Peyer's patch (tissue), 4 donors: ENCODE measurements at regions not wholly inside any gene's neighbourhood (a gene's known extent, or its start where the extent isn't known, plus 50 kb on each side); places are given as distances from the start of the nearest gene placed in this dataset.
"Not testable (repeated sequence)": the region's sequence is repeated elsewhere in the genome, so short reads cannot be mapped to it uniquely, and the experiment has no call there.

ENCODE experiments used
- DNase-seq, 3 donors: peaks; one replicate each; pipeline ENCODE4 v3.0.0-alpha.2; 2017 to 2019
- H3K27ac ChIP-seq, 4 donors: fragments of 200-600 bp; sonication (generic); one replicate each; pipeline ENCODE4 v1.5.1; 2016 to 2019
- H3K27me3 ChIP-seq, 2 donors: fragments of 200-600 bp; sonication (generic); one replicate each; pipeline ENCODE4 v1.5.1; 2019
- H3K36me3 ChIP-seq, 3 donors: fragments of 200-600 bp; sonication (generic); one replicate each; pipeline ENCODE4 v1.5.1; 2016 to 2019
- H3K4me1 ChIP-seq, 4 donors: fragments of 200-600 bp; sonication (generic); one replicate each; pipeline ENCODE4 v1.5.1; 2016 to 2019
- H3K4me3 ChIP-seq, 4 donors: fragments of 200-600 bp; sonication (generic); 1 replicate in 3 of 4; 2 replicates in 1 of 4; pipeline ENCODE4 v1.5.1; 2016 to 2019; ENCODE audit warnings: mild to moderate bottlenecking in 1 of 4
- H3K9me3 ChIP-seq, 4 donors: fragments of 200-600 bp; sonication (generic); one replicate each; pipeline ENCODE4 v1.5.1; 2016 to 2019; ENCODE audit warnings: mild to moderate bottlenecking in 1 of 4
- CTCF ChIP-seq, 6 experiments: fragments of 450-650 bp in 4 of 6; fragments of 200-600 bp in 2 of 6; sonication (generic) in 1 of 6; IDR thresholded peaks; one replicate each; pipeline ENCODE4 v1.5.1; 2017 to 2019; ENCODE audit warnings: antibody characterized with exemption in 6 of 6, mild to moderate bottlenecking in 3 of 6, moderate library complexity in 1 of 6
- POLR2A ChIP-seq, 2 donors: fragments of 450-650 bp; IDR thresholded peaks; one replicate each; pipeline ENCODE4 v1.5.1; 2017; ENCODE audit warnings: antibody characterized with exemption in 2 of 2, mild to moderate bottlenecking in 2 of 2, moderate library complexity in 2 of 2
- small RNA-seq, 2 donors: library from RNA; depleted of rRNA; stranded (forward); fragments of <200 nt; gene quantifications; one replicate each; pipeline ENCODE3, GENCODE V24; 2016

- Histone ChIP-seq H3K4me1 (peaks cover 0 to 11% (median 9%) of the 10 kb centered on the region in 4 donors), H3K4me3 (no peak overlapping the region), H3K36me3 (no peaks in the 10 kb centered on the region), H3K27me3 (peaks cover 0 to 7% of the 10 kb centered on the region in 2 donors), H3K27ac (no peak overlapping the region), H3K9me3 (no peaks in the 10 kb centered on the region)
- TF ChIP-seq CTCF (IDR thresholded peaks at IDR 0.05) (no peak), POLR2A (IDR thresholded peaks at IDR 0.05) (no peak)
- DNase-seq: no peak
Measured at GRCh38 chr12:62194616-62195015, 65.6 kb upstream of the USP15 start.

- no peak for TF ChIP-seq POLR2A (IDR thresholded peaks at IDR 0.05)
- TF ChIP-seq CTCF (IDR thresholded peaks at IDR 0.05): no peak
- peaks cover 0 to 2% of the 10 kb centered on the region in 2 donors for H3K27me3 ChIP-seq
- DNase-seq: no peak
- no peak overlapping the region for H3K27ac ChIP-seq
- H3K36me3 ChIP-seq: no peaks in the 10 kb centered on the region
- peaks cover 0 to 2% (median 0%) of the 10 kb centered on the region in 4 donors for H3K9me3 ChIP-seq
- no peak overlapping the region for H3K4me3 ChIP-seq
- H3K4me1 ChIP-seq: peaks cover 0 to 9% (median 9%) of the 10 kb centered on the region in 4 donors
Measured at GRCh38 chr12:62196146-62196545, 64.1 kb upstream of the USP15 start.

- H3K36me3 ChIP-seq, H3K27ac ChIP-seq, H3K4me1 ChIP-seq: not testable (repeated sequence)
Measured at GRCh38 chr12:62202861-62203260, 57.3 kb upstream of the USP15 start.

GRCh38 chr12:62205346-62205745, 54.9 kb upstream of the USP15 start:
- Histone ChIP-seq H3K27me3 (no peaks in the 10 kb centered on the region), H3K9me3 (peaks cover 0 to 3% (median 0%) of the 10 kb centered on the region in 4 donors), H3K4me3 (no peak overlapping the region), H3K4me1 (no peaks in the 10 kb centered on the region), H3K27ac (no peak overlapping the region), H3K36me3 (no peaks in the 10 kb centered on the region)
- no peak for DNase-seq
- TF ChIP-seq CTCF (IDR thresholded peaks at IDR 0.05) (no peak), POLR2A (IDR thresholded peaks at IDR 0.05) (no peak)

More at GRCh38 chr12:62202861-62203260, 57.3 kb upstream of the USP15 start:
- H3K9me3 ChIP-seq, DNase-seq, H3K4me3 ChIP-seq, H3K27me3 ChIP-seq: not testable (repeated sequence)

GRCh38 chr12:62207248-62207647, 53.0 kb upstream of the USP15 start:
- DNase-seq: no peak
- Histone ChIP-seq H3K9me3 (no peaks in the 10 kb centered on the region), H3K4me3 (no peak overlapping the region), H3K27ac (no peak overlapping the region), H3K27me3 (no peaks in the 10 kb centered on the region), H3K36me3 (no peaks in the 10 kb centered on the region), H3K4me1 (no peaks in the 10 kb centered on the region)
- no peak for TF ChIP-seq POLR2A (IDR thresholded peaks at IDR 0.05)
- TF ChIP-seq CTCF (IDR thresholded peaks at IDR 0.05): no peak

Small RNA genes lying in the stretch of these regions (small RNA-seq; reads per million reads assigned to genes)
- gene RF00019 (0 reads per million in 2 donors), gene RF00413 (0 reads per million in 2 donors)
